Limb (tissue), 2 donors: ENCODE measurements at regions not wholly inside any gene's neighbourhood (a gene's known extent, or its start where the extent isn't known, plus 50 kb on each side); places are given as distances from the start of the nearest gene placed in this dataset.
A peak's percentile ranks its signal among the peaks of the same experiment; 100 is the strongest.

ENCODE experiments used
- DNase-seq, 2 donors: peaks; one replicate each; pipeline ENCODE4 v3.0.0-alpha.2; 2016; ENCODE audit errors: extremely low spot score in 2 of 2

- DNase-seq, result no peak
Measured at GRCh38 chr9:129490583-129491486, 130.1 kb downstream of the C9orf50 start.

- no peak for DNase-seq
Measured at GRCh38 chr9:129489838-129490582, 130.9 kb downstream of the C9orf50 start.

GRCh38 chr9:129487658-129488483 is 133.0 kb downstream of the C9orf50 start:
- DNase-seq, result peak in 1 of 2 donors; percentile 73

DNA sequence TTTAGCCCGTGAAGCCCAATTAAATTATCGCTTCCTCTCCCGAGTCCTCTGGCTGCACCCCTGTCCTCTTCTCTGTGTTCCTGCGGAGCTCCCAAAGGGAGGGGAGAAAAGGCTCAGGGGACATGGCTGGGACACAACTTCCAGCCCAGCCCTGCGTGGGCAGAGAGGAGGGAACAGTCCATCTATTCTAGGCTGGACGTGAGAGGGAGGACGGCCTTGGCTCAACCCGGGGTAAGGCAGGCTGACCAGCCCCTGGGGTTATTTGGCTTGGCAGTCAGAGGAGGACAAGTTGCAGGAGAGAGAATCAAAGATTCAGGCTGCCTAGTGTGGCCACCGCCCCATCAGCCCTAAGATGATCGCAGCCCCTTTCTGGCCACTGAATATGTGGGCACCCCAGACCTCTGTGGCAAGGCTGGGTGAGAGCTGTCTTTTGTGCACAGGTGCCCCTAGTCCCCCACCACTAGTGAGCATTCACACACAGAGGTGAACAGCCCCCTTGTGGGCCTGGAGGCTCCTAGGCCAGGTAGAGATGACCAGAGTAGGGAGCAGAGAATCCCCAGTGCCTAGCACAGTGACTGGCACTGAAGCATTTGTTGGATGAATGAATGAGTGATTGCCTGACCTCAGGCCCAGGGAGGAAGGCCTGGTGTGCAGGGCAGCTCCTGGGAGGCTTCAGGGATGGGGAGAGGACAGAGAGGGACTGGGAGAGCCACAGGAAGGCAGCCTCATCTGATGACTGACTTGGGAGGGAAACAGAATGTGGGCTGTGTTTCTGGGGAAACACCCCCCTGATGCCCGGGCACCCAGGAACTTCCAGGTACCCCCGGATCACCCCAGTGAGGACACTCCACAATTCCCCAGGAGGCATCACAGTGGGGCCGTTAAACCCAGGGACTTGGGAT is 133.9 kb downstream of the C9orf50 start:
- no peak for DNase-seq

DNA sequence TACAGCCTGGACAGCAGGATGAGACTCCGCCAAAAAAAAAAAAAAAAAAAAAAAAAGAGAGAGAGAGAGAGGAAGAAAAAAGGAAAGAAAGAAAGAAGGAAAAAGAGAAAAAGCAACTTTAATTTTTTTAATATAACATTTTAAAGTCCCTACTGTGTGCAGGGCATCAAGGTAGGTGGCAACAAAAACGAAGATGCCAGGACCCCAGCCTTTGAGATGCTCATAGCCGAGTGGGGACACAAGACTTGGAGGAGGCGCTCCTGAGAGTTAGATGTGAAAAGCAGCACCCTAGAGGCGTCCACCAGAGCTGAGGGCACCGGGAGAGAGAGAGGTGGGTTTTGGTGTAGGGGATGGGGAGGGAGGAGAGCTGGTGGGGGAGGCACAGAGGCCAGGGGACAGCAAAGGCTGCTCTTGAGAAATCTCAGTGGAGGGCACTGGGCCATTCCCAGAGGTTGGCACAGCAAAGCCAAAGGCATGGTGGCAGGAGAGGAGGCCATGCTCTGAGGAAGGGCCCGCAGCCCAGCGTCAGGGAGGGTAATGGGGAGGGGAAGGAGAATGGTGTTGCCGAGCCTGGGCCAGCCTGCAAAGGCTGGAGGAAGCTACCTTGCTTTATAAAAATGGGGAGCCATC is 135.6 kb downstream of the C9orf50 start:
- DNase-seq, result no peak

DNA sequence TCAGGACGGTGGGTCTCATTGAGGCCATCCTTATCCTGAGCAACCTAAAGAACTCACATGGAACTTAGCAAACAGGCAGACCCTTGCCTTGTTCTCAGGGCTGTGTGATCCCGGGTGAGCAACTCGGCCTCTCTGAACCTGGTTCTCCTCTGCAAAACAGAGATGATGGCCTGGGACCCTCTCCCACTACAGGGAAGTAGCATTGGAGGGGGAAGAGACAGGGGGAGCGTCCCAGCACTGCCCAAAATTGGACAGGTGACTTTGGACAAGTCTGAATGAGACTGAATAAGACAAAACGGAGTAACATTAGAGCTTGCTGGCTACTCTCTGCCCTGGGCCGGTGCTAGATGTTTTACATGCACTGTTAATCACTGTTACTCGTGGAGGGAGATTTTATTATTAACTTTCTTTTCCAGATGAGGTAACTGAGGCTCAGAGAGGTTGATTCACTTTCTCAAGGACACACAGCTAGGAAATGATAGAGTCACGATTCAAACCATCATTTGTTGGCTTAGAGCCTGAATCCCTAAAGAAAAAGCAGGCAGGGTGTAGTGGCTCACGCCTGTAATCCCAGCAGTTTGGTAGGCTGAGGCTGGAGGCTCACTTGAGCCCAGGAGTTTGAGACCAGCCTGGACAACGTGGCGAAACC is 136.4 kb downstream of the C9orf50 start:
- DNase-seq, result no peak

GRCh38 chr9:129483415-129484351 is 137.2 kb downstream of the C9orf50 start:
- peak; percentile 89 to 94 for DNase-seq

GRCh38 chr9:129482521-129483414 is 138.1 kb downstream of the C9orf50 start:
- DNase-seq, result peak; percentile 85 to 92

DNA sequence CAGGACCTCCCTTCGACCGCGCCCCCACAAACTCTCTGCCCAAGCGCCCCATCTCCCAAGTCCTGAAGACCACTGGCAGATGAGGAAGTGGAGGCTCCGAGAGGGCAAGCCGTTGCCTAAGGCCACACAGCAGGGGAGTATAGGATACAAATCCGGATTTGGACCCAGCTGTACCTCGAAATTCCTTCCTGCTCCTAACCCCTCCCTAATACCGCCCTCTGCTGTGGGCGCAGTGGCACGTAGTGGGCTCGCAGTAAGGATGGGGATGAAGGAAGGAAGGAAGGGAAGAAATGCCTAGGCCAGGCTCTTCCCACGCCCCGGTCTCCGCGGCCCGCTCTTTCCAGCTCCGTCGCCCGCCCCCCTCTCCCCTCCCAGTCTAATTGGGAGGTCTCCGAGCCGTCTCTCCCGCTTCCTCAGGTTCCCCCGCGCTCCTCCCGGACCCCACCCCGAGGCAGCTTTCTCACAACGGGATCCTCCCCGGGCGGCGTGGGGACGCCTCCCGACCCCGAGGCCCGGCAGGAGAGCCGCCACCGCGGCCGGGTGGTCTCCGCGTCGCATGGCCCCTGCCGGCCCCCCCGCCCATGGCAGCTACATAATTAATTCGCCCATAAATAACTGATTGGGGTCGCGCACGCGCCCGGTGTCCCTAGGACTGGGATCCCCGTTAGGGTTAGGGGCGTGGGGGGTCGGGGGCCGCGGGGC is 138.9 kb downstream of the C9orf50 start:
- DNase-seq, result peak in 1 of 2 donors; percentile 79

DNA sequence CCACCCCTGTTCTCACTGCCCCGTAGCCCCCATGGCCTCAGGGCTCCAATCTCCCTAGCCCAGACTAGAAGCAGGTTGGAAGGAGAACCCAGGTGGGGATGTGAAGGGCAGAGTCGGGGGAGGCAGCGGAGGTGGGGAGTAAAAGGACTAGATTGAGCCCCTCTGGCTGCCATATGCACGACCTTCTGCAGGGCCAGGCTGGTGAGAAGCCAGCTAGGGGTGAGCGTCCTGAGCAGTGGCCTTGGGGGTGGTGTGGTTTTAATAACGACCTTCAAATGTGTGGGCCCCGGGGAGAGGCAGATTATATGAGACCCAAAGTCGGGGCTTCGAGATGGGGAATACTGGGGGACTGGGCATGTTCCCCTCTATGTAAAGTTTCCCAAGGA is 139.5 kb downstream of the C9orf50 start:
- DNase-seq, result peak in 1 of 2 donors; percentile 36

DNA sequence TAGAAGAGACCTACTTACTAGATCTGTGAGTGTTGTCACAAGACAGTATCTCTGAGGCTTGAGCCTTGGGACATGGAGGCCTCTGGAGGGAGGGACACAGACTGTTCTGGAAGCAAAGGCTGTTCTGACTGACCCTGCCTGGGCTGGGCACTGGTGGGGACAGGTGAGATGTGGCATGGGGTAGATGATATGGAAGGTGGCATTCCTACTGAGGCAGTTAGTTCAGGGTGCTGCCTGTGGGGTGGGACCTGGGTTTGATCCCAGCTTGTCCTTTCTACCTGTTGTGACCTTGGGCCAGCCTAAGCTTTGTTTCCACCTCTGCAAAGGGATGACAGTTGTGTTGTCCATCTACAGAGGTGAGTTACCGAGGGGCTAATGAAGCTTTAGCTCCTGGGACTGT is 140.2 kb downstream of the C9orf50 start:
- peak in 1 of 2 donors; percentile 34 for DNase-seq

- peak in 1 of 2 donors; percentile 46 for DNase-seq
Measured at GRCh38 chr9:129480227-129480626, 140.7 kb downstream of the C9orf50 start.

DNA sequence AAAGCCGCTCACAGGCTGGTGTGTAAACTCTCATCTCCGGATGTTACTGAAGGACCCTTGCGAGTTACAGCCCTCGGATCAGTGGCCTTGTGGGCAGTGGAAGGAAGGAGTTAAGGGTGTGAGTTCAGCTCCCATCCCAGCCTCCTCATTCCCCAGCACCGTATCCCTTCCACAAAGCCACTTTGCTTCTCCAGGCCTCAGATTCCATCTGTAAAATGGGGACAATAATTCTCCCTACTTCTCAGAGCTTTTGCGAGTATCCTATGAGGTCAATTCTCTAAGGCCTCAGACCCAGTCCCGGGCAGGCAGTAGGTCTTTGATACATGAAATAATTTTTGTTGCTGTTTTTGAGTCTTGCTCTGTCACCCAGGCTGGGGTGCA is 141.3 kb downstream of the C9orf50 start:
- no peak for DNase-seq

- DNase-seq, result peak in 1 of 2 donors; percentile 39
Measured at GRCh38 chr9:129478961-129479630, 141.8 kb downstream of the C9orf50 start.

DNA sequence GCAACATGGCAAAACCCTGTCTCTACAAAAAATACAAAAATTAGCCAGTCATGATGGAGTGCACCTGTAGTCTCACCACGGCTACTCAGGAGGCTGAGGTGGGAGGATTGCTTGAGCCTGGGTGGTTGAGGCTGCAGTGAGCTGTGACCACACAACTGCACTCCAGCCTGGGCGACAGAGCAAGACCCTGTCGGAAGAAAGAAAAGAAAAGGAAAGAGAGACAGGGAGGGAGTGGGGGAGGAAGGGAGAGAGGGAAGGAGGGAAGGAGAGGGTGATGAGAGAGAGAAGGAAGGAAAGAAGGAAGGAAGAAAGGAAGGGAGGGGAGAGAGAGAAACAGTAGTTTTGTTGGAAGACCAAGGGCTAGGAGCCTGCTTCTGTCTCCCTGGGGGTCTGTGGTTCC is 142.4 kb downstream of the C9orf50 start:
- DNase-seq, result no peak
